Neutrophil (primary cell): ENCODE measurements at regions not wholly inside any gene's neighbourhood (a gene's known extent, or its start where the extent isn't known, plus 50 kb on each side); places are given as distances from the start of the nearest gene placed in this dataset.

Source experiments
- H3K27ac ChIP-seq: fragments of 200-600 bp; sonication (generic); 2 replicates; pipeline ENCODE4 v1.5.1; 2016; ENCODE audit warnings: mild to moderate bottlenecking, moderate library complexity
- H3K27me3 ChIP-seq: fragments of 200-600 bp; sonication (generic); 2 replicates; pipeline ENCODE4 v1.6.0; 2016; ENCODE audit warnings: mild to moderate bottlenecking
- H3K36me3 ChIP-seq: fragments of 200-600 bp; sonication (generic); 2 replicates; pipeline ENCODE4 v1.5.1; 2017
- H3K4me1 ChIP-seq, 2 experiments: fragments of 200-600 bp in 1 of 2; sonication (generic) in 1 of 2; 1 replicate in 1 of 2; 2 replicates in 1 of 2; pipeline versions ENCODE4 v1.5.1 to v1.6.1; 2013 to 2016; ENCODE audit warnings: low read depth in 1 of 2, low read length in 1 of 2, mild to moderate bottlenecking in 1 of 2, moderate library complexity in 1 of 2; ENCODE audit not compliant: control insufficient read depth in 1 of 2, insufficient read depth in 1 of 2
- H3K4me3 ChIP-seq, 2 experiments: fragments of 200-600 bp in 1 of 2; sonication (generic) in 1 of 2; 1 replicate in 1 of 2; 2 replicates in 1 of 2; pipeline ENCODE4 v1.5.1; 2013 to 2016; ENCODE audit warnings: low read depth in 1 of 2, low read length in 1 of 2, mild to moderate bottlenecking in 1 of 2, moderate library complexity in 1 of 2
- H3K9me3 ChIP-seq: fragments of 200-600 bp; sonication (generic); 2 replicates; pipeline ENCODE4 v1.5.1; 2016
- CTCF ChIP-seq: fragments of 200-600 bp; sonication (generic); IDR thresholded peaks from 2 replicates; pipeline ENCODE4 v1.5.1; 2016; ENCODE audit warnings: antibody characterized with exemption

- Histone ChIP-seq H3K27ac (no peak overlapping the region), H3K36me3 (no peaks in the 10 kb centered on the region), H3K27me3 (no peaks in the 10 kb centered on the region), H3K4me1 (no peaks in the 10 kb centered on the region), H3K9me3 (no peaks in the 10 kb centered on the region), H3K4me3 (no peak overlapping the region)
- no peak for TF ChIP-seq CTCF
Measured at GRCh38 chr14:87411370-87411769, 581.6 kb downstream of the GALC start.

GRCh38 chr14:87409393-87409792 is 583.6 kb downstream of the GALC start:
- Histone ChIP-seq H3K27me3 (no peaks in the 10 kb centered on the region), H3K27ac (no peak overlapping the region), H3K4me1 (no peaks in the 10 kb centered on the region), H3K9me3 (no peaks in the 10 kb centered on the region), H3K36me3 (no peaks in the 10 kb centered on the region), H3K4me3 (no peak overlapping the region)
- no peak for TF ChIP-seq CTCF

GRCh38 chr14:87407344-87407743 is 585.6 kb downstream of the GALC start:
- Histone ChIP-seq H3K36me3 (no peaks in the 10 kb centered on the region), H3K27me3 (no peaks in the 10 kb centered on the region), H3K9me3 (no peaks in the 10 kb centered on the region), H3K4me1 (no peaks in the 10 kb centered on the region), H3K27ac (no peak overlapping the region), H3K4me3 (no peak overlapping the region)
- TF ChIP-seq CTCF = no peak

GRCh38 chr14:87405563-87405962 is 587.4 kb downstream of the GALC start:
- no peak for TF ChIP-seq CTCF

GRCh38 chr14:87397499-87397898 is 595.5 kb downstream of the GALC start:
- Histone ChIP-seq H3K36me3 (no peaks in the 10 kb centered on the region), H3K27me3 (no peaks in the 10 kb centered on the region), H3K9me3 (no peaks in the 10 kb centered on the region), H3K4me1 (no peaks in the 10 kb centered on the region), H3K27ac (no peak overlapping the region), H3K4me3 (no peak overlapping the region)
- TF ChIP-seq CTCF = no peak

More at GRCh38 chr14:87405563-87405962, 587.4 kb downstream of the GALC start:
- no peak overlapping the region for H3K4me3 ChIP-seq
- H3K4me1 ChIP-seq = no peaks in the 10 kb centered on the region
- no peaks in the 10 kb centered on the region for H3K27me3 ChIP-seq
- H3K27ac ChIP-seq = no peak overlapping the region
- H3K9me3 ChIP-seq = no peaks in the 10 kb centered on the region
- H3K36me3 ChIP-seq = no peaks in the 10 kb centered on the region

- H3K27ac ChIP-seq = no peak overlapping the region
- no peak overlapping the region for H3K4me3 ChIP-seq
- TF ChIP-seq CTCF = no peak
- H3K27me3 ChIP-seq = no peaks in the 10 kb centered on the region
- H3K36me3 ChIP-seq = no peaks in the 10 kb centered on the region
- no peaks in the 10 kb centered on the region for H3K4me1 ChIP-seq
- no peaks in the 10 kb centered on the region for H3K9me3 ChIP-seq
Measured at GRCh38 chr14:87391066-87391465, 601.9 kb downstream of the GALC start.
